Fibroblast of skin of left quadriceps (primary cell): ENCODE measurements at regions not wholly inside any gene's neighbourhood (a gene's known extent, or its start where the extent isn't known, plus 50 kb on each side); places are given as distances from the start of the nearest gene placed in this dataset.
"Not testable (repeated sequence)": the region's sequence is repeated elsewhere in the genome, so short reads cannot be mapped to it uniquely, and the experiment has no call there.

Experiments
- DNase-seq, 2 experiments: peaks; one replicate each; pipeline ENCODE4 v3.0.0-alpha.2; 2013; ENCODE audit warnings: low read depth in 2 of 2

GRCh38 chr18:63071701-63072141, 247.8 kb downstream of the BCL2 start:
- no peak for DNase-seq

GRCh38 chr18:63070767-63071502, 248.6 kb downstream of the BCL2 start:
- no peak for DNase-seq

GRCh38 chr18:63069496-63069895, 250.1 kb downstream of the BCL2 start:
- DNase-seq = no peak

GRCh38 chr18:63067939-63068338, 251.6 kb downstream of the BCL2 start:
- no peak for DNase-seq

GRCh38 chr18:63065172-63065571, 254.4 kb downstream of the BCL2 start:
- no peak for DNase-seq

- no peak for DNase-seq
Observed at GRCh38 chr18:63063171-63063570, 256.4 kb downstream of the BCL2 start.

GRCh38 chr18:63062246-63062645, 257.3 kb downstream of the BCL2 start:
- no peak for DNase-seq

GRCh38 chr18:63061303-63061702, 258.3 kb downstream of the BCL2 start:
- DNase-seq = no peak

- no peak for DNase-seq
Observed at GRCh38 chr18:63058521-63058920, 261.0 kb downstream of the BCL2 start.

GRCh38 chr18:63057707-63058106, 261.9 kb downstream of the BCL2 start:
- DNase-seq = no peak

- no peak for DNase-seq
Observed at GRCh38 chr18:63054901-63055584, 264.5 kb downstream of the BCL2 start.

GRCh38 chr18:63051928-63052327, 267.6 kb downstream of the BCL2 start:
- DNase-seq = no peak

GRCh38 chr18:63050667-63051395, 268.7 kb downstream of the BCL2 start:
- not testable (repeated sequence) for DNase-seq

GRCh38 chr18:63046375-63046774, 273.2 kb downstream of the BCL2 start:
- DNase-seq = no peak

- peak; percentile 9 to 15 for DNase-seq
Observed at GRCh38 chr18:63043516-63043915, 276.1 kb downstream of the BCL2 start.

- no peak for DNase-seq
Observed at GRCh38 chr18:63042351-63042750, 277.2 kb downstream of the BCL2 start.

- no peak for DNase-seq
Observed at GRCh38 chr18:63040788-63041410, 278.7 kb downstream of the BCL2 start.

GRCh38 chr18:63037491-63037890, 282.1 kb downstream of the BCL2 start:
- no peak for DNase-seq

GRCh38 chr18:63031375-63031774, 288.2 kb downstream of the BCL2 start:
- no peak for DNase-seq
